ENCODE measurements at regions not wholly inside any gene's neighbourhood (a gene's known extent, or its start where the extent isn't known, plus 50 kb on each side); places are given as distances from the start of the nearest gene placed in this dataset.
A peak's percentile ranks its signal among the peaks of the same experiment; 100 is the strongest.
"Not testable (repeated sequence)": the region's sequence is repeated elsewhere in the genome, so short reads cannot be mapped to it uniquely, and the experiment has no call there.

DNA sequence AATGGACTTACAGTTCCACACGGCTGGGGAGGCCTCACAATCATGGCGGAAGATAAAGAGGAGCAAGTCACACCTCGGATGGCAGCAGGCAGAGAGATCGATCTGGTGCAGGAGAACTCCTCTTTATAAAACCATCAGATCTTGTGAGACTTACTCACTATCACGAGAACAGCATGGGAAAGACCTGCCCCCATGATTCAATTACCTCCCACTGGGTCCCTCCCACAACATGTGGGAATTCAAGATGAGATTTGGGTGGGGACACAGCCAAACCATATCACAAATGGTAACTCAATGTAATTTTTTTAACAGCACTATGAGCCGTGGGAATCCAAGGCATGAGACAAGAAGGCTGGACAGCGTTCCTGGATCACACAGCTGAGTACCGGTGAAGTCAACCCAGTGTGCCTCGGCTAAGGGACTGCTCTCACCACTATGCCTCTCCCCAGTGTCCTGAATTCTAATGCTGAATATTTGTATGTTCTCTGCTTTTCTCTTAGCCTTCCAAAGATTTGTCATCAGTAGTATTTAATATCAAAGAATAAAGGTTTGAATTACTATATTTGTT lies 84.3 kb downstream of the IRS2 start:
- DNase-seq (ENCODE audit: low spot score), result not testable (repeated sequence)

DNA sequence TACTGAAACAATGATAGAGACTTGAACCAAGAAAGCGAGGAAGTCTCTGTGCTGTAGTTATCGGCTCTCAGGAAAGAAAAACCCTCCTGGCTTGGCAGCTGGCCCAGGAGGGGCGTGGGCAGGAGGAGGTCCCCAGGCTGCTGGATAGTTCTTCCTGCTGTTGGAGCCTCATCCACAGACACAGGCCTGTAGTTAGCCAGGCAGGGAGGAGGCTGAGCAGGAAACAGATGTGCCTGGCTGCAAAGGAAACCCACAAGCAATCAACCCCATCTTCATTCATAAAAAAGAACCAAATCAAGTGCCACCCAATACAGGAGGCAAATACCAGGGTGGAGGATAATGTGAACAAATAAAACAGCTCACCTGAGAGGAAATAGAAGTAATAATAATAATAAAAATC lies 86.2 kb downstream of the IRS2 start:
- peak; percentile 77 for DNase-seq (ENCODE audit: low spot score)

DNA sequence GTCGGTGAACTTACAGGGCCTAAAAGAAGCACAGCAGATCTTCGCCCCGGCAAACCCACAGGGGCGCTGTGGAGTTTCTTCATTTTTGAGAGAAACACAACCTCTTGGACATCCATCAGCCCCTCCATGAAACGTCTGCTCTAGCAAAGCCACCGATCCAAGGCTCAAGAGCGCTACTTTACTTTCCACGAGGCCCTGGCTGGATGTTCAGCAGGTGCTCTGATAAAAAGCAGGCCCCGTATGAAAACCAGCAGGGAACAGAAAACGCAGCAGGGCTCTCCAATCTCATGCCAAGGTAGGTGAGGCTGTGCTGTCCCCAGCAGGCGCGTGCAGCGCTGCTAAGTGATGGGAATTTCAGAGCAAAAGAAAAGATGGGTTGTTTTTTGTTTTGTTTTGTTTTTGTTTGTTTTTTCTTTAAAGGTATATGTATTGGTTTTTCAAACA lies 86.7 kb downstream of the IRS2 start:
- no peak for DNase-seq (ENCODE audit: low spot score)

DNA sequence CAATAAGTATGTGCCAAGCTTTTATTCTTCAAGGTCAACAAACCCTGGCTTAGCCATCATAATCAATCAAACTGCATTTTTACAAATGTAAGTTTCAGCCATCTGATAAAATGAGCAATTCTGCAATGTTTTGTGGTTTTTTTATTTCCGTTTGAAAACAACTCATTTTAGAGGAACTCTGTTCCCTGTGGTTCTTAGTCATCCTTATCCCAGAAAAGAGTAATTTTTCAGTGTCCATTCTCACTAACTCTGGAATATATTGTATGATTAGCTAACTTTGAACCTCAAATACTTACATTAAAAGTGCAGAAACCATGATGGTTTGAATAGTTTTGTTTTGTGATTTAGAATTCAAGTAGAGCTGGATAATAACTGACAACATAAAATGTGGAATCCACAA lies 87.6 kb downstream of the IRS2 start:
- DNase-seq (ENCODE audit: low spot score), result no peak

DNA sequence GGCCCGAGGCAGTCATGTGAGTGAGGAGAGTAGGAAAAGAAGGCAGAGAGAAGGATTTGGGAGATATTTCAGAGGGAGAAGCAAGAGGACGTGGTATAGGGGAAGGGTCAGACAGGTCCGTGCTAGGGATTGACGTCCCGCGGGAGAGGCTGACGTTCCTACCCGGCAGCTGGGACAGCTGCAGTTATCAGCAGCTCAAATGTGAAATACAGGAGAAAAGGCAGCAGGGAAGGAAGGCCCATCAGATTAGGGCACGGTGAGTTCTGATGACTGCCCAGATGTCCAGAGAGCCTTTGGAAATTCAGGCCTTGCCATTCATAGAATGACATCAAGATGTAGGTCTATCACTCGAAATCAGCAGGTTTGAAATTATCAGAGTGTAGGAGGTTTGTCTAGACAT lies 88.4 kb downstream of the IRS2 start:
- DNase-seq (ENCODE audit: low spot score), result no peak

DNA sequence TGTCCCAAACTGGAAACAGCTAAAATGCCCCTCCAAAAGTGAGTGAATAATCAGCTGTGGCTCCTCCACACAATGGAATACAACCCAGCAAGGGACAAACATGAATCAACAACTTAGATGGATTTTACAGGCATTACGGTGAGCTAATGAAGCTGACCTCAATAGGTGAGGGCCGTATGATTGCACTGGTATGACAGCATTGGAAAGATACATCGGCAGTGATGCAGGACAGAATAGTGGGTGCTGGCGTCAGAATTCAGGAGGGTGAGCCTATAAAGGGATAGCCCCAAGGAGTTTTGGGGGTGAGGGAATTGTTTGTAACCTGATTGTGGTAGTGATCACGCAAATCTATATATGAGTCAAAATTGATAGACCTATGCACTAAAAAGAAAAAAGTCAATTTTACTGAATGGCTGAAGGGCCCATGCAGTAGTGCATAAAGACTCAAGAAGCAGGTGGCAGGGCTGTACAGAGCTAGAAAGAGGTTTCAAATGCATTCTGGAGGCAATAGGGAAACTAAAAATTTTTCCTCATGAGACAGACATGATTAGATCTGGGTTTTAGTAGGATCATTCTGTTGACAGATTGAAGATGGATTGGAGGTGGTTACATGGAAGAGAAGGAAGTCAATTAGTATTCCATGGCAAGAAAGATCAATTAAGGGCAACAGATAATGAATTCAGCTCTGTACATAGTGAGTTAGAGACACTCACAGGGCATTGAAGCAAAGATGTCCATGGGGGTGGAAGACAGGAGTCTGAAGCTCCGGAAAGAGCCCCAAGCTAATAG lies 90.8 kb downstream of the IRS2 start:
- no peak for DNase-seq (ENCODE audit: low spot score)

DNA sequence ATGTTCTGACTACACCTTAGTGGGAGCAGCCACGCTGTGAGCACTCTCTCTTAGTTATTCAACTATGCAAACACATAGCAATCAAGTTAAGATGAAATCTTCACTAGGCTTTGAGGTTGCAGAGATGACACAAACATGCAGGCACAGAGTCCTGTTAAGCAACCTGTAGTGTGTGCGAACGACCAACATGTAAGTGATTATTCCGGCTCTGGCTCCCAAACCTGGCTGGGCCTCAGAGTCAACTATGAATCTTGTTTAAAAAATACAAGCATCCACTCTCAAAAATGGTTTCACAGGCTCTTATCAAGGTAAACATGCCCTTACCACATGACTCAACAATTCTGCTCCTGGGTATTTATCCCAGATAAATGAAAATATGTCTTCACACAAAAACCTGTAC lies 91.4 kb downstream of the IRS2 start:
- DNase-seq (ENCODE audit: low spot score), result no peak

DNA sequence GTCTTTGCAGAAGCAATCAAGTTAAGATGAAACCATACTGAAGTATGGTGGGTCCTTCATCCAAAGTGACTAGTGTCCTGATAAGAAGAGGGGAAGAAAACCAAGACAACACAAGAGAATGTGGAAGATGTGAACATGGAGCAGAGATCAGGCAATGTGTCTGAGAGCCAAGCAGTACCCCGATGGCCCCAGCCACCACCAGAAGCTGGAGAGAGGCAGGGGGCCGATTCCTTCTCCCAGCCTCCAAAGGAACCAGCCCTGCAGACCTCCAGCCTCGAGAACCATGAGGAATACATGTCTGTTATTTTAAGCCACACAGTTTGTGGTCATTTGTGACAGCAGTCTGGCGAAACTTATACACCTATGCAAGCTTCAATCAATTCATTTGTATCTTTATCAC lies 93.2 kb downstream of the IRS2 start:
- DNase-seq (ENCODE audit: low spot score), result no peak

DNA sequence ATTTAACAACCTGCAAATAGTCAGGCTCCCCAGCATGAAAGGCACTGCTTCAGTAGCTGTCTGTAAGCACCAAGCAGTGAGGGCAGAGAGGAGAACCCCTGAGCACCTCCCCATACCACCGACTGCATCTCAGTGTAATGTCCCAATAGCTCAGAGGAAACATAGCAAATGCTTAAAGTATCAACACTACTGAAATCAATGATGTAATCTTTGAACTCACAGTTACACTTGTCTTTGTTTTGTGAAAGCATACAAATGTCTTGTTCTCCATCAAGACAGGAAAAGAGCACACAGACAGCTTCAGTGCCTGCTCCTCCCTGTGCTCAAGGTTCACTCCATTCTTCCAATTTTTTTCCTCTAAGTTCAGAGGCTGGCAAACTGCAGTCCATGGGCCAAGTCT lies 94.7 kb downstream of the IRS2 start:
- no peak for DNase-seq (ENCODE audit: low spot score)

DNA sequence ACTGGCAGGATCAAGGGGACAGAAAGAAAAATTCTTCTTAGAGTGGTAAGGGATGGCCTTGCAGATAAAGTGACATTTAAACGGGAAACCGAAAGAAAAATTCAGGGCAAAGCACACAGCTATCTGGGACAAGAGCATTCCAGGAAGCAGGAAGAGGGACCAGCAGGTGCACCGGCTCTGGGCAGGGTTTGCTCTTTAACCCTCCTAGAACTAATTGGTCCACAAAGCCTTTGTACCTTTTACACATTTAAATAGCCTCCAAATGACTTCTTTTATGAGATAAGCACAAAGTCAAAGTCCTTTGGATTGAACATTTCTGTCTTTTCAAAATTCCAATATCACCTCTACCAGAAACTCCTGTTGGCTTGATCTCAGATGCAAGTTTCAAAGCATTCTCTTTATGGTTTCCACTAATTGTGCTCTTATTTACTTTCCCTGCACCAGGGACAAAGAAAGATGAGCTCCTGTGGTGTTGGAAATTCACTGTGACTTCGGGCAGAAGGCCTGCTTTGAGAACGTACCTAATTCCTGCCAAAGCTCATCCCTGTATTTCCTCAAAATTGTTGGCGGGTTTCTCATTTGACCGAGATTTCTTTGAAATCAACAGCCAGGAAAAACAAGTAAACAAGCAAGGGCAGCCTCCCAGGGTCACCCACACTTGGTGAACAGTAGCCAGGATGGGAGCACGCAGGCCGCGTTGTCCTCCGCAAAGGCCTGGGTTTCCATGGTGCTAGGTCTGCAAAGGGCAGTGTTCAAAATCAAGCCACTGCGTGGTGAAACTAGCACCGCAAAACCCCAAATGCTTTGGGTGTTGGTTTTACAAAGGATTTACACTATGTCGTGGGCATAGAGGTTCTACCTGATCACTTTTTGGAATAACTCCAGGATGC lies 98.6 kb downstream of the IRS2 start:
- no peak for DNase-seq (ENCODE audit: low spot score)

DNA sequence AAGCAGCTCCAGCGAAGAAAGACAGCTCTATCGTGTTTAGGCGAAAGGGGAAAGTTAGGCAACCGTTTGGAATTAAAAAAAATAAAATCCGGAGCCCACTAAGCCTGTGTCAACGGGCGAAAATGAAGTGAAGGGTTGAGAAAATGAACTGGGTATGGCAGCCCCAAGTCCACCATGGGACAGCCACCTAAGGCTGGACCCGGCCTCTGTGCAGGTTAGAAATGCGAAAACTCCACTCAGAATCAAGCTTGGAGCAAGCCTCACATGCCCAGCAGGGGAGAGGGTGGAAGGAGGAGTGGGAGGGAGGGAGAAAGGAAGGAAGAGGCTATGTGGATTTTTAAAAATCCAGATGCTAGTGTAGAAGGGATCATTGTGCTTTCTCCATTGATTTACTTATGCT lies 101.2 kb downstream of the IRS2 start:
- no peak for DNase-seq (ENCODE audit: low spot score)

DNA sequence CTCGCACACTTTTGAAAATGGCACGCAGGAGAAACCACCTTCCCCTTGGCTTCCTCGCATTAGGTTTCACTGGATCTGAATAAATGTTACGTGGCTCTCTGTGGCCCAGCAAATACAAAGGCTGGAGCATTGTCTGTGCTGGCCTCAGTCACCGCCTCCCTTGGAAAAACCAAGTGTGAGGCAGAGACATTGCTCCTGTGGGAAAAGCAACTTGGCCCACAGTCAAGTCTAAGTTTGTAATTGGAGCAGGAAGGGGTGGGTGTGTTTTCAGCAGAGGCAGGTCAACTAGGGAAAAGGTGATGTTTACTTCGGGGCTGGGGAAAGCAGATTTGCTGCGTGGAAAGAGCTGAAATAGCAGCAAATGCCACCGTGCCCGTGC lies 101.6 kb downstream of the IRS2 start:
- DNase-seq (ENCODE audit: low spot score), result peak; percentile 53

DNA sequence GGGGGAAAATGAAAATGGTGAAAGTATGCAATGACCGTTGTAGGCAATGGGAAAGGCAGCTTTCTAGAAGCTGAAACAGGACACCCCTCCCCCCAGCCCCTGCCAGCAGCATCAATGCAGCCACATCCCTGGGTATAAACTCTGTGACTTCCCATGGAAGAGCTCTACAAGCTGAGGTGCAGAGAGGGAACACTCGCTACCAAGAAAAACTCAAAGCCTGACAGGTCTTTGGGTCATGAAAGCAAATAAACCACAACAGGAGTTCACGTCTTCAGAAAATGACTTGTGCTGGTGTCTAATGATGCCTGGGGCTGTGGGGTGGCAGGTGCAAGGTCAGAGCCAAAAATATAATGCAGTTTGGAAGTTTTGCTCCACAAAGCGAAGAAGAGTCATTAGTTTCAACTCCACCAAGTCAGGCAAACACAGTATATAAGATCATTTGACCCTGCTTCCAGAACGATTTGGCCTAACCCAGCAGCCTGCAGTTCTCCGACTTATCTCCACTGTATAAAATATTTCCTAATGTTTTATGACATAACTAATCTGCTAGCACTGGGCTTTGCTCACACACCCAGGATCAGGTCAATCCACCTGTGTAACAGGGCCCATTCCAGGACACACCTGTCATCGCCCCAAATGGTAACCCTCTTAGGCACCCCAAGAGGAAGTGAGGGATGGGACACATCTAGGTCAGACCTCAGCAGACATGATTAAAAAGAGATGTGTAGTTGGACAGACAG lies 102.1 kb downstream of the IRS2 start:
- no peak for DNase-seq (ENCODE audit: low spot score)

DNA sequence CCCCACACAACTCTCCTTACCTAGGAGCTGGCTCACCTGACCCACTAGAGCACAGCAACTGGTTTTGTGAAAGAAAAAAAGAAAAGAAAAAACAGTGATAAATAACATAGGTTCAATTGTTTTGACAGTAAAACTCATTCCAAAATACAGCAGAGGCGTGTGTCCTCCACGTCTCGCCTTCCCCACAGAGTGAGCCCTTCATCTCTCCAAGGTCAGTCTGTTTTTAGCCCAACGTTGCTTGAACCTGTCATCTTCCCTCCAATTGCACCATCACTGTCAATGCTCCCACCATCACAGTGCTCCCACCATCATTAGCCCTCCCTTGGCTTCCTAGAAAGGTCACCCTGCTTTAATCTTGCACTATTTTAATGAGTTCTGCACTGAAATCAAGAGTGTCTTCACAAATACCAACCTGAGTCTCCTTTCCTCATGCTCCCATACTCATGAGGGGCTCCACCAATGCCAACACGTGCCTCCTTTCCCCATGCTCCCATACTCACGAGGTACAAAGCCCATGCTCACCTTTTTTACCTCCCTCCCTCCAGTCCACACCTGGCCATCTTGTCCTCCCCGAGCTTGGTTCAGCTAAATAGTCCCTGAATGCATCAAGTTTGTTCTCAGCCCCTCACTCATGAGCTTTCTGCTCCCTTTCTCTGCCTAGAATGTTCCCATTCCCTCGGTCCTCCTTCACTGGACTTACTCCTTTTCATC lies 103.7 kb downstream of the IRS2 start:
- no peak for DNase-seq (ENCODE audit: low spot score)

DNA sequence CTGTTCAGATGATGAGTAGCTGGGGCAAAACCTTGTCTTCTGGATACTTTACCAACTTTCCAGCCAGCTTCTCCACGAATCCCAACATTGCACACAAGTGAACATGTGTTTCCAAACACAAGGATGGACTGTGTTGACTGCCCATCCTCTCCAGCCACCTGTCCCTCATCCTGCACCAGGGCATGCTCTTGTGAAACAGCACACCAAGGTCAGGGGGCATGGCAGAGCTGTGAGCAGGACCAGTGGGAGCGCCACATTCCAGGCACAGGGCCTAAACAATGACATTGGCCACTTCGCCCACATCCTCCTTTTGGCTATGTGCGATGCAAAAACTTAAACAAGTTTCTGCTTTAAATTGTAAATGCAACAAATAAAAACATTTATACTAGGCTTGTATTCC lies 105.5 kb downstream of the IRS2 start:
- no peak for DNase-seq (ENCODE audit: low spot score)

DNA sequence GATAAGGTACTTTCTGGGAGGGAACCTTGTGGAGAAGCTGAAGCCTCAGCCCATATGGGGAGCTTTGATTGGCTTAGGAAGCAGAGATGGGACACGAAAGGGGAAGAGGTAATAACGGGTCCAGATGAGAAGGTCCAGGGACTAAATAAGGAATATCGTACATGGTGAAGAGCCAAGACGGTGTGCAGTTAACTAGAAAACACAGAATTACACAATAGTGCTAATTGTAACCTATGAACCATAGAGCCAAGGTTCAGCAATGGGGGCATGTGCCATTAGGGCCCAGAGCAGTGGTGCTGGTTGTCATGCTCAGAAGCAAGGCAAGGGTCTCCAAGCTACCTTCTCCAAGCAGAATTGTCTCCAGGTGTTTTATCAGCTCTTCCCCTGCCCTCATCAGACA lies 106.1 kb downstream of the IRS2 start:
- DNase-seq (ENCODE audit: low spot score), result no peak

DNA sequence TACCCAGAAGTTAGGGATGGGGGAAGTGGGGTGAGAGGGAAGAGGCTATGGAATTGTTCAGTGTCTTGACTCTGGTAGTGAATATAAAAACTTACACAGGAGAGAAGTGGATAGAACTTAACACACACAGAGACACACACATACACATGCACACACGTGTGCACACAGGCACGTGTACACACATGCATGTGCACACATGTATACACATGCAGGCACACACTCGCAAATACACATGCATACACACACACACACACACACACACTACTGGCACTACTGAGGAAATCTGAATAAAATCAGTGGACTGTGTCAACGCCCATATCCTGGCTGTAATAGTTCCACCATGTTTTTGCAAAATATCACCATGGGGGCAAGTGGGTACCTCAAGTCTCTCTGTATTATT lies 107.9 kb downstream of the IRS2 start:
- DNase-seq (ENCODE audit: low spot score), result no peak

DNA sequence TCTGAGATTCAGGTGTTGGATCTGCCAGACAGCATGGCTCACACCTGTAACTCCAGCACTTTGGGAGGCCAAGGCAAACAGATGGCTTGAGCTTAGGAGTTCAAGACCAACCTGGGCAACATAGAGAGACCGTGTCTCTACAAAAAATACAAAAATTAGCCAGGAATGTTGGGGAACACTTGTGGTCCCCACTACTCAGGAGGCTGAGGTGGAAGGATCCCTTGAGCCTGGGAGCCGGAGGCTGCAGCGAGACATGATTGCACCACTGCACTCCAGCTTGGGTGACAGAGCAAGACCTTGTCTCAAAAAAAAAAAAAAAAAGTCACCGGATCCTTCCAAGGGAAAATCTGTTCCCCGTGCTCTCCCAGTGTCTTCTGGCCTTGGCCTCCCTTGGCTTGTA lies 109.2 kb downstream of the IRS2 start:
- DNase-seq (ENCODE audit: low spot score), result no peak

DNA sequence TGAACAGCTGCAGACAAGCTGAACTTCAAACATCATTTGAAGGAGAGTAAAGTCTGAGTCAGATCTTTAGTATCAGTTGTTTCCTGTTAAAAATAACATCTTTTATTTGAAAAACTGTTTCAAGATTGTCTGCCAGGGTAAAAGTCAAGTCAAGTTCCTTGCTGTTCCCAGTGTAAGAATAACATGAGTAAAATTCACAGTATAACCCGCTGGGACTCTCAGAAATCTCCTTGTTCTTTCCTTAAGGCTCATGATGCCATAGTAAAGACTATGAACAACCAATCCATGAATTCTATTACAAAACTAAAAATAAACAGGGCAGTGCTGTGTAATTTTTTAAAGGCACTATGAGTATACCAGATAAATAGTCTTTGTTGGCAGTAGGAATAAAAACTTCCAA lies 112.9 kb downstream of the IRS2 start:
- DNase-seq (ENCODE audit: low spot score), result no peak

DNA sequence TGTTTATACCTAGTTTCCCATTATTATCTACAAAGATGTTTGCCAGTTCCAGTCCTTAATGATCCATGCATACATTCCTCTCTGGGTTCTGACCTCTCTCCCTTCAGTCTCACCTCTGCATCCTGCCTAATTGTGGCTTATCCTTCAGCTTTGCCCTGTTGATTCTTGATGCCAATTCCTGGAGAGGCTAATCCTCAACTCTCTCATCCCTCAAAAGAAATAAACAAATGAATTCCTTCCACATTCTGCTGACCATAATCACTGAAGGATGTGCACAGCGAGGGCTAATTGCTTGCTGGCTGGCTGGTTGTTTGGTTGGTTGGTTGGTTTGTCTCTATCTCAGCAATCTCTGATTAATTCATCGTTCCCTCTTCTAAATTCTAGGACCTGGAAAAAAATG lies 113.8 kb downstream of the IRS2 start:
- peak; percentile 53 for DNase-seq (ENCODE audit: low spot score)

DNA sequence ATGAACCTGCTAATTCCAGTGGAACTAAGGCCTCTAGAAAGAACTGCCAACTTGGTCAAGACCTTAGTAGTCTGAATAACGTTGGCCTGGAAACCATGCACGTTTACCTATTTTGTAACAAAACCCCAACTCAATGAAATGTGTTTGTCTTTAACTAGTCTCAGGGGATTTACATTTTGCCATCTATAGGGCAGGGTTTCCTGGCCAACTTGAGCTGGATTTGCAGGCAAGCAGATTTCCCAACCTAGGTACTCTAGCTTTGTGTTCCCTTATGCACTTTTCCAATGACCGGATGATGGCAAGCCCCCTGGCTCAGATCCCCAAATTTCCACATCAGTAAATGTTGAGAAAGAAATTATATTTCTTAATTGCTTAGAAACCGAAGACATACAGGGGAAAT lies 114.5 kb downstream of the IRS2 start:
- no peak for DNase-seq (ENCODE audit: low spot score)

DNA sequence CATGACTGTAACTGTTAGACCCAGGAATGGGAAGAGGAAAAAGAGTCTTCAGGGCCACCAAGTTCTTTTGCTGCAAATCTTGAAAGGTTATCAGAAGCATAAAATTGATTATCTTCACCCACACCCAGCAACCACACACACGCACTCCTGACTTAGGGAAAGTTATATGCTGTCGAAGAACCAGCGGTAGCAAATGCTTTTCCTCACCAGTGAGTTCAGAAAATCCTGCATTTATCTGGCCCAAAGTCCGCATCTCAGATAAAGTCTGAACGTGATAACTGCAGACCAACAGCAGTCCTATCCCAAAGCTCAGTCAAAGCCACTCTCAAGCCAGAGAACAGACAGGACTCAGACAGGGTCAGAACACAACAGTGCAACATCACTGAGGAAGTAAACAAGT lies 115.6 kb downstream of the IRS2 start:
- DNase-seq (ENCODE audit: low spot score), result no peak

Data from H4 (cell line).